ENCODE measurements at regions not wholly inside any gene's neighbourhood (a gene's known extent, or its start where the extent isn't known, plus 50 kb on each side); places are given as distances from the start of the nearest gene placed in this dataset.

DNA sequence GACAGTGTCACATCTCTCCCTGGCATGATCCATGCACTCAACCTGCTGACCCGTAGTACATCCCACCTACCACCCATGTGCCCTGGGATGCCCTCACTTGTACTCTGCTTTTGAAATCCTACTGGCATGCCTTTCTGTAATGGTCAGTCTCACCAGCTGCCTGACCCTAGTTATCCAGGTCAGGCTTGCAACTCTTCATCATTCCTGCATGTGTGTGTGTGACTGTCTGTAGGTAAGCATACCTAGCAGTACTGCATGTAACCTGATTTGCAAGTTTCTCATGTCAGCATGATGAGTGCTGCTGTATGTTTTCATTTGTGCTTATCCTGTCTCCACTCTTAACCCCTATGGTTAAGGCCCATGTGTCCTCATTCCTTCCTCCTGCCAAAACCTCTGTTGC, 202.0 kb upstream of the MTNR1B start:
- no peaks in the 10 kb centered on the region for H3K27me3 ChIP-seq (ENCODE audit: insufficient read depth, low read depth, low read length)
- H3K9ac ChIP-seq (ENCODE audit: low read length): no peak overlapping the region
- H3K79me2 ChIP-seq (replicated peaks; ENCODE audit: insufficient read depth, low read length): no peaks in the 10 kb centered on the region
- H3K4me2 ChIP-seq (ENCODE audit: low read length): no peak overlapping the region
- no peaks in the 10 kb centered on the region for H3K9me3 ChIP-seq (ENCODE audit: low read length)
- H4K20me1 ChIP-seq (ENCODE audit: insufficient read depth): no peaks in the 10 kb centered on the region
- TF ChIP-seq RAD21 (conservative IDR thresholded peaks at IDR 0.05) (no peak), EP300 (conservative IDR thresholded peaks at IDR 0.05; ENCODE audit: poor library complexity, severe bottlenecking) (no peak), SMC3 (conservative IDR thresholded peaks at IDR 0.05; ENCODE audit: poor library complexity) (no peak), EZH2 (IDR thresholded peaks at IDR 0.05; ENCODE audit: borderline replicate concordance, insufficient read depth, low read length, poor library complexity, severe bottlenecking) (no peak), POLR2AphosphoS5 (IDR thresholded peaks at IDR 0.05) (no peak)
- TF ChIP-seq, protein P1, sequence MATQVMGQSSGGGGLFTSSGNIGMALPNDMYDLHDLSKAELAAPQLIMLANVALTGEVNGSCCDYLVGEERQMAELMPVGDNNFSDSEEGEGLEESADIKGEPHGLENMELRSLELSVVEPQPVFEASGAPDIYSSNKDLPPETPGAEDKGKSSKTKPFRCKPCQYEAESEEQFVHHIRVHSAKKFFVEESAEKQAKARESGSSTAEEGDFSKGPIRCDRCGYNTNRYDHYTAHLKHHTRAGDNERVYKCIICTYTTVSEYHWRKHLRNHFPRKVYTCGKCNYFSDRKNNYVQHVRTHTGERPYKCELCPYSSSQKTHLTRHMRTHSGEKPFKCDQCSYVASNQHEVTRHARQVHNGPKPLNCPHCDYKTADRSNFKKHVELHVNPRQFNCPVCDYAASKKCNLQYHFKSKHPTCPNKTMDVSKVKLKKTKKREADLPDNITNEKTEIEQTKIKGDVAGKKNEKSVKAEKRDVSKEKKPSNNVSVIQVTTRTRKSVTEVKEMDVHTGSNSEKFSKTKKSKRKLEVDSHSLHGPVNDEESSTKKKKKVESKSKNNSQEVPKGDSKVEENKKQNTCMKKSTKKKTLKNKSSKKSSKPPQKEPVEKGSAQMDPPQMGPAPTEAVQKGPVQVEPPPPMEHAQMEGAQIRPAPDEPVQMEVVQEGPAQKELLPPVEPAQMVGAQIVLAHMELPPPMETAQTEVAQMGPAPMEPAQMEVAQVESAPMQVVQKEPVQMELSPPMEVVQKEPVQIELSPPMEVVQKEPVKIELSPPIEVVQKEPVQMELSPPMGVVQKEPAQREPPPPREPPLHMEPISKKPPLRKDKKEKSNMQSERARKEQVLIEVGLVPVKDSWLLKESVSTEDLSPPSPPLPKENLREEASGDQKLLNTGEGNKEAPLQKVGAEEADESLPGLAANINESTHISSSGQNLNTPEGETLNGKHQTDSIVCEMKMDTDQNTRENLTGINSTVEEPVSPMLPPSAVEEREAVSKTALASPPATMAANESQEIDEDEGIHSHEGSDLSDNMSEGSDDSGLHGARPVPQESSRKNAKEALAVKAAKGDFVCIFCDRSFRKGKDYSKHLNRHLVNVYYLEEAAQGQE (IDR thresholded peaks at IDR 0.05; ENCODE audit: borderline replicate concordance): no peak
- H3K4me3 ChIP-seq (ENCODE audit: low read length): no peak overlapping the region
- H3K27ac ChIP-seq (ENCODE audit: low read length): no peak overlapping the region
- H3K36me3 ChIP-seq (ENCODE audit: insufficient read depth, low read length): no peaks in the 10 kb centered on the region
- no peaks in the 10 kb centered on the region for H3K9me2 ChIP-seq (ENCODE audit: insufficient read depth, low read length)
- no peaks in the 10 kb centered on the region for H3F3A ChIP-seq (ENCODE audit: insufficient read depth, low read length, poor library complexity, severe bottlenecking)
- H2AFZ ChIP-seq (ENCODE audit: low read depth, low read length): no peak overlapping the region

DNA sequence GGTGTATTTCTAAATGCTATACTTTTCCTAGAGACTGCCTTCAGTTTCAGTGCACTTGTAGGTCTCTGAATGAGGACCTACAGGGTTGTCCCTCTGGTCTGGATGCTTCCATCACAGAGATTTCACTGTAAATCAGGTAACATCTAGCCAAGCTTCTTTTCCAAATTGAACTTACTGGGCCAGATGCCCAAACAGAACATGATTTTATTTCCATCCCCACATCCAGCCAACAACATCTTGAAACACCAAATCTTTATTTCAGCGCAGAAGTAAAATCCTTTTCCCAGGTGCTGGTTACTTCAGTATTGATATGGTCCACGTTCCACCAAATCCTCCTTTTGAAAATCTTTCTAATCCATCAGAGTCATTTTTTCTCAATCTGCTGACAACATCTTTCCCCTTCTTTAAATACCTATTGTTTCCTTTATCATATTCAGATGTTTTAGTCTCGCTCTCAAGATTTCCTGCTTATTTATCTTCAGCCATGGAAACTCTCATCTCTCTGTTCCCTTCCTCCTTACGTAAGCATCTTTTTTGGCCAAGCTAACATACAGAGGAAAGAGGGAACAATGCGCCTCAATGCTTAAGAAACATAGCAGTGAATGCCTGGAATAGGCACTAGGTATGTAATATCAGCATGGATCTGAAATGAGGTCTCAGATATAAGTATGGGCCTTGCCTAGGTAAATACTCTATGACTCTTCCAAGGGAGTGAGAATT, 201.2 kb upstream of the MTNR1B start:
- no peak overlapping the region for H3K27ac ChIP-seq (ENCODE audit: low read length)
- TF ChIP-seq MXI1 (conservative IDR thresholded peaks at IDR 0.05; ENCODE audit: poor library complexity, severe bottlenecking): no peak
- TF ChIP-seq EZH2 (IDR thresholded peaks at IDR 0.05; ENCODE audit: borderline replicate concordance, insufficient read depth, low read length, poor library complexity, severe bottlenecking): no peak
- TF ChIP-seq, protein P2, sequence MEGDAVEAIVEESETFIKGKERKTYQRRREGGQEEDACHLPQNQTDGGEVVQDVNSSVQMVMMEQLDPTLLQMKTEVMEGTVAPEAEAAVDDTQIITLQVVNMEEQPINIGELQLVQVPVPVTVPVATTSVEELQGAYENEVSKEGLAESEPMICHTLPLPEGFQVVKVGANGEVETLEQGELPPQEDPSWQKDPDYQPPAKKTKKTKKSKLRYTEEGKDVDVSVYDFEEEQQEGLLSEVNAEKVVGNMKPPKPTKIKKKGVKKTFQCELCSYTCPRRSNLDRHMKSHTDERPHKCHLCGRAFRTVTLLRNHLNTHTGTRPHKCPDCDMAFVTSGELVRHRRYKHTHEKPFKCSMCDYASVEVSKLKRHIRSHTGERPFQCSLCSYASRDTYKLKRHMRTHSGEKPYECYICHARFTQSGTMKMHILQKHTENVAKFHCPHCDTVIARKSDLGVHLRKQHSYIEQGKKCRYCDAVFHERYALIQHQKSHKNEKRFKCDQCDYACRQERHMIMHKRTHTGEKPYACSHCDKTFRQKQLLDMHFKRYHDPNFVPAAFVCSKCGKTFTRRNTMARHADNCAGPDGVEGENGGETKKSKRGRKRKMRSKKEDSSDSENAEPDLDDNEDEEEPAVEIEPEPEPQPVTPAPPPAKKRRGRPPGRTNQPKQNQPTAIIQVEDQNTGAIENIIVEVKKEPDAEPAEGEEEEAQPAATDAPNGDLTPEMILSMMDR (IDR thresholded peaks at IDR 0.05; ENCODE audit: poor library complexity, severe bottlenecking): no peak
- TF ChIP-seq SMC3 (conservative IDR thresholded peaks at IDR 0.05; ENCODE audit: poor library complexity): no peak
- no peak for TF ChIP-seq EP300 (conservative IDR thresholded peaks at IDR 0.05; ENCODE audit: poor library complexity, severe bottlenecking)
- no peak for TF ChIP-seq TAF1 (IDR thresholded peaks at IDR 0.05; ENCODE audit: low read depth)
- TF ChIP-seq, protein P1 (IDR thresholded peaks at IDR 0.05; ENCODE audit: borderline replicate concordance): no peak
- TF ChIP-seq RAD21 (conservative IDR thresholded peaks at IDR 0.05): no peak
- TF ChIP-seq POLR2AphosphoS5 (IDR thresholded peaks at IDR 0.05): no peak
- H2AFZ ChIP-seq (ENCODE audit: low read depth, low read length): no peak overlapping the region
- H3K9ac ChIP-seq (ENCODE audit: low read length): no peak overlapping the region
- H3K27me3 ChIP-seq (ENCODE audit: insufficient read depth, low read depth, low read length): no peaks in the 10 kb centered on the region
- H3K36me3 ChIP-seq (ENCODE audit: insufficient read depth, low read length): no peaks in the 10 kb centered on the region
- no peak overlapping the region for H3K4me3 ChIP-seq (ENCODE audit: low read length)
- H3K9me2 ChIP-seq (ENCODE audit: insufficient read depth, low read length): no peaks in the 10 kb centered on the region
- H4K20me1 ChIP-seq (ENCODE audit: insufficient read depth): no peaks in the 10 kb centered on the region
- H3K79me2 ChIP-seq (replicated peaks; ENCODE audit: insufficient read depth, low read length): no peaks in the 10 kb centered on the region
- H3K9me3 ChIP-seq (ENCODE audit: low read length): no peaks in the 10 kb centered on the region
- H3K4me2 ChIP-seq (ENCODE audit: low read length): no peak overlapping the region
- no peaks in the 10 kb centered on the region for H3F3A ChIP-seq (ENCODE audit: insufficient read depth, low read length, poor library complexity, severe bottlenecking)

Data from neural cell (in vitro differentiated cells).